ENCODE measurements at regions not wholly inside any gene's neighbourhood (a gene's known extent, or its start where the extent isn't known, plus 50 kb on each side); places are given as distances from the start of the nearest gene placed in this dataset.

GRCh38 chr20:10984913-10985312 lies 311.1 kb upstream of the JAG1 start:
- TF ChIP-seq CTCF (conservative IDR thresholded peaks at IDR 0.05; ENCODE audit: low read length) (no peak), EZH2phosphoT487 (IDR thresholded peaks at IDR 0.05; ENCODE audit: borderline replicate concordance, low read depth, low read length) (no peak)
